ENCODE measurements at regions not wholly inside any gene's neighbourhood (a gene's known extent, or its start where the extent isn't known, plus 50 kb on each side); places are given as distances from the start of the nearest gene placed in this dataset.
"Not testable (repeated sequence)": the region's sequence is repeated elsewhere in the genome, so short reads cannot be mapped to it uniquely, and the experiment has no call there.

DNA sequence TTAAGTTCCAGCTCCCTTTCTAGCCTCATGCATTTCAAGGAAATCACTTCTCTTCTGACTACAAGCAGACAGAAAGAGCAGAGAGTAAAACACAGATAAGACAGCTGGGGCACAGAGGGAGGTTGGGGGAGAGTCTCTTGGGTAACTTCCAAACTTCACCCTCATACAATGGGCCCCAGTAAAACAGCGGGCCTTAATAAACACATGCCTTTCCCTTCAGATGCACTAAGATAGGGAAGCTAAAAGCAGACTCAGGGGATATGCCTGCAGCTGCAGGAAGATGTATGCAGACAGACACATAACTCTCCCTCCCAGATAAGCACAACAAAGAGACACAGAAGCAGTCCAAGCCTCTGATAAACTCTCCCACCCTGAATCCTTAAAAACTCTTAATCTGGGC, 717.4 kb upstream of the PCDH15 start:
- H3K4me3 Mint-ChIP-seq; POLR2A ChIA-PET; H3K27ac Mint-ChIP-seq; CTCF ChIA-PET; H3K4me1 Mint-ChIP-seq (ENCODE audit: low read depth); H3K27me3 Mint-ChIP-seq (ENCODE audit: low read depth); DNase-seq; H3K36me3 Mint-ChIP-seq (ENCODE audit: low read depth); ATAC-seq; H3K9me3 Mint-ChIP-seq (ENCODE audit: insufficient read depth): not testable (repeated sequence)

DNA sequence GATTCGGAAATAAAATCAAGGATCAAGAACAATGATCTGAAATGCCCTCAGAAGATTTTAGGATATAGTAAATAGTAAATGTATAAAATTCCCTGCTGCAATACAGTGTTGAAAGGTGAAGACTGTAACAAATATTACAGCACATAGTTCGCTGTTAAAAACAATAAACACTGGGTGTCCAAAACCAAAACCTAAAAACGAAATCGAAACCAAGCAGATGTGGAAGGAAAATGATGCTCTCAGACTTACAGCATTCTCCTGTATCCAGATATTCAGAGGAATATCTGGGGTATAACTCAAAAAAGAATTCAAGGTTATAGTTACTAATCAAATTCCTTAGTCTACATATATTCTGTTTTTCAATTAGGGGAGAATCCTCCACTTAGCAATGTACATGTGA, 708.1 kb upstream of the PCDH15 start:
- H3K36me3 Mint-ChIP-seq (ENCODE audit: low read depth): no peaks in the 10 kb centered on the region
- no peak overlapping the region for H3K27ac Mint-ChIP-seq
- no peak for DNase-seq
- H3K9me3 Mint-ChIP-seq (ENCODE audit: insufficient read depth): peaks cover 11% of the 10 kb centered on the region
- ChIA-PET CTCF (no interaction called here), POLR2A (no interaction called here)
- no peak for ATAC-seq
- no peaks in the 10 kb centered on the region for H3K27me3 Mint-ChIP-seq (ENCODE audit: low read depth)
- H3K4me3 Mint-ChIP-seq: no peak overlapping the region
- no peaks in the 10 kb centered on the region for H3K4me1 Mint-ChIP-seq (ENCODE audit: low read depth)

DNA sequence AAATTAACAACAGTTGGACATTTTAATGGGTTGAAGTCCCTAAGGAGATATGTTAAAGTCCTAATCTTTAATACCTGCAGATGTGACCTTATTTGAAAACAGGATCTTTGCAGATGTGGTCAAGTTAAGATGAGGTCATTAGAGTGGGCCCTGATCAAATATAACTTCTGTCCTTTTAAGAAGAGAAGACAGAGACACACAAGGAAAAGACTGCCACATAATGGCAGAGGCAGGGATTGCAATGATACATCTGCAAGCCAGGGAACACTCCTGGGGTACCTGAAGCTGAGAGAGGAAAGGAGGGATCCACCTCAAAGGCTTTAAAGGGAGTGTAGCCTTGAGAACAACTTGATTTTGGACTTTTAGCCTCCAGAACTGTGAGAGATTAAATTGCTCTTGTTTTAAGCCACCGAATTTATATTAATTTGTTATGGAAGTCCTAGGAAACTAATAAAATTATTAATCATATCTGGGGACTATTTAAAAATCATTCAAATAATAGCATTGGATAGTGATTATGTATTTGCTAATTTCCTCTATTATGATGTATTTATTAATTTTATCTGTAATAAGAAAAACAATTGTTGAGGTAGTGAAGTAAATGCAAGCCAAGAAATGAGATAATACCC, 700.0 kb upstream of the PCDH15 start:
- ATAC-seq (no peak), DNase-seq (no peak)
- ChIA-PET CTCF (no interaction called here), POLR2A (no interaction called here)
- Mint-ChIP-seq H3K36me3 (ENCODE audit: low read depth) (no peaks in the 10 kb centered on the region), H3K27me3 (ENCODE audit: low read depth) (no peaks in the 10 kb centered on the region), H3K4me3 (no peak overlapping the region), H3K4me1 (ENCODE audit: low read depth) (no peaks in the 10 kb centered on the region), H3K27ac (no peak overlapping the region), H3K9me3 (ENCODE audit: insufficient read depth) (peaks cover 8% of the 10 kb centered on the region)

DNA sequence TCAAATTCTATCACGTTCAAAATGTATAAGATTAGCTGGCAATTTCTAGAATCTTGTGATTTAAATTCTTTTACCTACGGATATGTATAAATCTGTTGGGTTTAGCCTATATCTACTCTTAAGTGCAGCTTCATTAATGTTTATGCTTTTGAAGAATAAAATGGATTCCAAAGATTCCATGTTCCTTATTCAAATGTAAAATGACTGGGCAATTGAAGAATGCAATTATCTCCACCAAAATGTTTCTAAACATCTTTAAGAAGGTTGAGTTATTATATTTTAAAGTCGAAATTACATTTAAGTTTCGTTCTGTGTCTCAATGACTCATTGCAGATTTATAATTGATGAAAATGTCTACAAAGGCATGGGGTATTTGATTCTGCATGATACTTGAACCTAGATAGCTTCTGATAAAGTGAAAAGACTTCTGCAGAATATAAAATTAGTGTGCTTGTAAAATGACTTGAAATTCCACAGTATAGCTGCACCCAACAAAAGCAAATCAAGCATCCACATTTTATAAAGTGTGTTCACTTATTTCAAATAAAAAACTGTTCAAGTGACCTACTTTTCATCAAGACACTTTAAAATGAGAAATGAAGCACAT, 697.0 kb upstream of the PCDH15 start:
- CTCF ChIA-PET: no interaction called here
- no peaks in the 10 kb centered on the region for H3K4me1 Mint-ChIP-seq (ENCODE audit: low read depth)
- DNase-seq (no peak), ATAC-seq (no peak)
- no peak overlapping the region for H3K4me3 Mint-ChIP-seq
- H3K27ac Mint-ChIP-seq: no peak overlapping the region
- no peaks in the 10 kb centered on the region for H3K27me3 Mint-ChIP-seq (ENCODE audit: low read depth)
- peaks cover 3% of the 10 kb centered on the region for H3K9me3 Mint-ChIP-seq (ENCODE audit: insufficient read depth)
- no peaks in the 10 kb centered on the region for H3K36me3 Mint-ChIP-seq (ENCODE audit: low read depth)
- POLR2A ChIA-PET: no interaction called here

DNA sequence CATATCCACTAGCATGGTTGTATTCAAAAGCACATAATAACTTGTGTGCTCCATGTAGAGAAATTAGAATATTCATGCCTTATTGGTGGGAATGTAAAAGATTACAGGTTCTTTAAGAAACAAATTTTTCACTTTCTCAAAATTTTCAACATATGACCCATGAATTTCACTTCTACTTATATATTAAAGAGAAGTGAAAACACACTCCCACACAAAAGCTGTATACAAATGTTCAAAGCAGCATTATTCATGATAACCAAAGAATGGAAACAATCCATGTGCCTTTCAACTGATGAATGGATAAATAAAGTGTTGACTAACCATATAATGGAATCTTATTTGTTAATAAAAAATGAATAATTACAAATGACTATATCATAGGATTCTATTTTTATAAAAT, 694.5 kb upstream of the PCDH15 start:
- no peaks in the 10 kb centered on the region for H3K4me1 Mint-ChIP-seq (ENCODE audit: low read depth)
- no peak overlapping the region for H3K4me3 Mint-ChIP-seq
- DNase-seq (no peak), ATAC-seq (no peak)
- H3K9me3 Mint-ChIP-seq (ENCODE audit: insufficient read depth): peaks cover 9% of the 10 kb centered on the region
- H3K27ac Mint-ChIP-seq: no peak overlapping the region
- CTCF ChIA-PET: no interaction called here
- H3K36me3 Mint-ChIP-seq (ENCODE audit: low read depth): no peaks in the 10 kb centered on the region
- H3K27me3 Mint-ChIP-seq (ENCODE audit: low read depth): no peaks in the 10 kb centered on the region
- POLR2A ChIA-PET: no interaction called here

DNA sequence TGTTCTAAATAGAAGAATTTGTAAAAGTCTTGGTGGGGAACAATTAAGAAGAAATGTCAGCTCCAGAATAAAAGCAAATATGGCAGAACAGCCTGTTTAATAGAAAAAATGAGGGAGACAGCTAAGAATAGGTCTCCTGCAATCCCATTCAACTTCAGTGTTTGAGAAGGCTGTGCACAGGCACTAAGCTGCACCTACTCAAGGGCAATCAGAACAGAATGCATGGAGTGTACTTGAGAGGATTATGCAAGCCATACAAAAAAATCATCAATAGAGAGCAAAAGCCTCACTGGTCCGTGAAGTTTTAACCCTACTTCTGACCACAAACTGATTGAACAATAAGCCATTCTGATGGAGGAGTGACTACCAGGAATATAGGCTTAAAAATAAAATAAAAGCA, 690.7 kb upstream of the PCDH15 start:
- no peak overlapping the region for H3K4me3 Mint-ChIP-seq
- H3K27ac Mint-ChIP-seq: no peak overlapping the region
- DNase-seq (no peak), ATAC-seq (no peak)
- H3K9me3 Mint-ChIP-seq (ENCODE audit: insufficient read depth): peaks cover 9% of the 10 kb centered on the region
- no peaks in the 10 kb centered on the region for H3K36me3 Mint-ChIP-seq (ENCODE audit: low read depth)
- ChIA-PET POLR2A (no interaction called here), CTCF (no interaction called here)
- H3K27me3 Mint-ChIP-seq (ENCODE audit: low read depth): no peaks in the 10 kb centered on the region
- H3K4me1 Mint-ChIP-seq (ENCODE audit: low read depth): no peaks in the 10 kb centered on the region

DNA sequence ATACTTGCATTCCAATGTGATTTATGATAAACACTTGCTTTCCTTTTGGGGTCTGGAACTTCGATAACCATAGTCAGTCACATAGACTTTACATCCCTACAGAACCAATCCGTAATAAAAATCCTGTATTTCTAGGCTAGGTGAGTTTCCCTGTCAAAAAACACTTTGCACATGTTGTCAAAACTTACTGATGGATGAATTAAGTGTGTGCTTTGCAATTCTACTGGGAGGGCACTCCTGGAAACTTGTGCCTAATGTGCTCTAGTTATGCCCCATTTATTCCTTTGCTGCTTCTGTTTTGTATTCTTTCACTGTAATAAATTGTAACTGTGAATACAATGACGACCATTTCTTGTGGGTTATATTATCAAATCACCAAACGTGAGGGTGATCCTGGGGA, 684.8 kb upstream of the PCDH15 start:
- H3K4me1 Mint-ChIP-seq (ENCODE audit: low read depth): no peaks in the 10 kb centered on the region
- no peak overlapping the region for H3K27ac Mint-ChIP-seq
- ChIA-PET POLR2A (no interaction called here), CTCF (no interaction called here)
- ATAC-seq (no peak), DNase-seq (no peak)
- no peaks in the 10 kb centered on the region for H3K27me3 Mint-ChIP-seq (ENCODE audit: low read depth)
- no peak overlapping the region for H3K4me3 Mint-ChIP-seq
- no peaks in the 10 kb centered on the region for H3K36me3 Mint-ChIP-seq (ENCODE audit: low read depth)
- H3K9me3 Mint-ChIP-seq (ENCODE audit: insufficient read depth): peaks cover 11% of the 10 kb centered on the region

DNA sequence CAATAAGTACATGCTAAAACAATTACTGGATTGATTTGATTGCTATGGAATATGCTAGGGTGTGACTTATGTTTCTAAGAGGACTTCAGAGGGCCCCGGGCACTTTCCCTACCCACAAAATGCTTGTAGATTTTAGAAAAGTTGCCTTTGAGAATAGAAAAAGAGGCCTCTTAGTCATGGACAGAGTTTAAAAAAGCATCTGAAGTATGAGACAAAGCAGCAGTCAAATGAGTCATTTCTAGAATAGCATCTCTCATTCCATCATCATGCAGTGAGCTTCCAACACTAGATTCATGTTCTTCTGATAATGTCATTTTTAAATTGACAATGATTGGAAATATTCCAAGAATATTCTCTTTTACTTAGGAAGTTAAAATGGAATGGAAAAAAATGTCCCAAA, 675.1 kb upstream of the PCDH15 start:
- peaks cover 5% of the 10 kb centered on the region for H3K9me3 Mint-ChIP-seq (ENCODE audit: insufficient read depth)
- H3K27ac Mint-ChIP-seq: no peak overlapping the region
- ChIA-PET CTCF (no interaction called here), POLR2A (no interaction called here)
- H3K4me1 Mint-ChIP-seq (ENCODE audit: low read depth): no peaks in the 10 kb centered on the region
- DNase-seq (no peak), ATAC-seq (no peak)
- no peaks in the 10 kb centered on the region for H3K27me3 Mint-ChIP-seq (ENCODE audit: low read depth)
- no peaks in the 10 kb centered on the region for H3K36me3 Mint-ChIP-seq (ENCODE audit: low read depth)
- no peak overlapping the region for H3K4me3 Mint-ChIP-seq

DNA sequence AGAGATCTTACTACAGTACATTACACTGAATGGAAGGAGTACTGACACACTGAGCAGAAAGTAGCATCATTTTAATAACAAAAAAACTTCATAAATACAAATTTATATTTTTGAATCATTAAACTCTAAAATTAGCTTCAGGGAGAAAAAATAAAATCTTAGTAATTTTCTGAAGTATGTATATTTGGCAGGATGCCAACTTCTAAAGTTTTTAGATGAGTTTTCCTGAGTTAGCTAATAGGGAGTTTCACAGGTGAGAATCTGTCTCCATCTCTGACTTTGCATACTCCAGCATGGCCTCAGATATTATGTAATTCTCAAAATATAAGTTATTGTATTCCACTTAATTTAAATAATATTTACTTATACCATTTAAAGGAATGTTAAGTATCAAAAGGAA, 673.2 kb upstream of the PCDH15 start:
- Mint-ChIP-seq H3K4me3 (no peak overlapping the region), H3K9me3 (ENCODE audit: insufficient read depth) (peaks cover 5% of the 10 kb centered on the region), H3K27ac (no peak overlapping the region), H3K27me3 (ENCODE audit: low read depth) (no peaks in the 10 kb centered on the region), H3K36me3 (ENCODE audit: low read depth) (no peaks in the 10 kb centered on the region), H3K4me1 (ENCODE audit: low read depth) (no peaks in the 10 kb centered on the region)
- ChIA-PET POLR2A (no interaction called here), CTCF (no interaction called here)
- ATAC-seq (no peak), DNase-seq (no peak)

DNA sequence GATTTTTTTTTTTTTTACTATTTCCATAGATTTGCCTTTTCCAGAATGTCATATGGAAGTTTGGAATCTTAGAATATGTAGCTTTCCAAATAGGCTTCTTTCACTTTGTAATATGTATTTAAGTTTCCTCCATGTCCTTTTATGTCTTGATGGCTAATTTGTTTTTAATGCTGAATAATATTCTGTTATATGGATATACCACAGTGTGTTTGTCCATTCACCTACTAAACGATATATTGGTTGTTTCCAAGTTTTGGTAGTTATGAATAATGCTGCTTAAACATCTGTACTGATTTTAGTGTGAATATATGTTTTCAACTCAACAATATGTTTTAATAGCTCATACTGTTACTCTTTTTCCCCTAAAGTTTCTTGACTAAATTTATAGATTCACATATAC, 669.8 kb upstream of the PCDH15 start:
- Mint-ChIP-seq H3K36me3 (ENCODE audit: low read depth) (no peaks in the 10 kb centered on the region), H3K27me3 (ENCODE audit: low read depth) (no peaks in the 10 kb centered on the region), H3K9me3 (ENCODE audit: insufficient read depth) (peaks cover 9% of the 10 kb centered on the region), H3K27ac (no peak overlapping the region), H3K4me1 (ENCODE audit: low read depth) (no peaks in the 10 kb centered on the region), H3K4me3 (no peak overlapping the region)
- no peak for ATAC-seq
- no peak for DNase-seq
- CTCF ChIA-PET: no interaction called here
- POLR2A ChIA-PET: no interaction called here

DNA sequence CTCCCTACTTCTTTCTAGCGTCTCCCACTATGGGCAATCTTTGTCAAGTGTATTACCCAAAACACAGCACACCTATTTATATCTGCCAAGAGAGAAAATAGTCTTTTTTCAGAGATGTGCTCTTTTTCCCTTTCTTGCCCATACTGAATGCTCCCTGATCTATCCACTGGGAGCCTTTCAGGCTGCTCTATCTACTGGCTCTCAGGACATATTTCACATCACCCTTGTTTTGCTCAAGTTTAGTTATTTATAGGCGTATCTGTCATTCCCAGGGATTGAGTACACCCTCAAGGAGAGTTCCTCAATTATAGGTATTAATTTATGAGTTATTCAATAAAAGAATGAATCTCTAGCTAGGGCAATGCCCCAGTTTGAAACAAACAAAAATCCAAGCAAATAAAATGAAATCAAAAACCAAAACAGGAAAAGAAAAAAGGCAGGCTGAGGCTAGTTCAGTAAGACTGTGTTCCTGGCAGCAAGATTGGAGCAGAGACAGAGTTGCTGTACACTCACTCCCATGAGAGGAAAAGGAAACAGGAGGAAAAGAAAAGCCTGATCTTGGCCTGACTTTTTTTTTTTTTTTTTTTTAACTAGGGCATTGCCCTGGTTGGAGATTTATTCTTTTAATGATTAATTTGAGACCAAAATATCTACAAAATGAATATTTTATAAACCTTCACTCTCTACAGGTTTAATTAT, 665.9 kb upstream of the PCDH15 start:
- no peak overlapping the region for H3K27ac Mint-ChIP-seq
- no peak overlapping the region for H3K4me3 Mint-ChIP-seq
- no peak for DNase-seq
- H3K27me3 Mint-ChIP-seq (ENCODE audit: low read depth): no peaks in the 10 kb centered on the region
- no peaks in the 10 kb centered on the region for H3K4me1 Mint-ChIP-seq (ENCODE audit: low read depth)
- ATAC-seq: no peak
- H3K9me3 Mint-ChIP-seq (ENCODE audit: insufficient read depth): peaks cover 11% of the 10 kb centered on the region
- CTCF ChIA-PET: no interaction called here
- POLR2A ChIA-PET: no interaction called here
- no peaks in the 10 kb centered on the region for H3K36me3 Mint-ChIP-seq (ENCODE audit: low read depth)

DNA sequence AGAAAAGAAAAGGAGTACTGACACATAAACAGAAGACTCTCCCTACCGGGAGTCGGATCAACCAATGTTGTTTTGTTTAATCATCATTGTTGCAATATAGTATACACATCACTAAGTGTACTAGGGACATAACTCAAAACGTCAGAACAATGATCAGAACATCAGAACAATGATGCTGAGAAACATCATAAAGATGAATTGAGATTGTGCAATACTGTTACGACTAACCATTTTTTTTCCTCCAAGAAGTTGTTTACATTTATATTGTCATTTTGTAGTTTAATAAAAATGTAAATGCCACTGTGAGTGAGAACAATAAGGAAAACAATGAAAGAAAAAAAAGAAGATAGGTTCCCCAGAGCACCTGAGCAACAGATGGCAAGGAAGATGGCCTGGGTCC, 663.1 kb upstream of the PCDH15 start:
- no peak for DNase-seq
- no peak overlapping the region for H3K27ac Mint-ChIP-seq
- H3K27me3 Mint-ChIP-seq (ENCODE audit: low read depth): no peaks in the 10 kb centered on the region
- ChIA-PET POLR2A (no interaction called here), CTCF (no interaction called here)
- no peak for ATAC-seq
- H3K36me3 Mint-ChIP-seq (ENCODE audit: low read depth): no peaks in the 10 kb centered on the region
- no peaks in the 10 kb centered on the region for H3K4me1 Mint-ChIP-seq (ENCODE audit: low read depth)
- H3K4me3 Mint-ChIP-seq: no peak overlapping the region
- H3K9me3 Mint-ChIP-seq (ENCODE audit: insufficient read depth): peaks cover 11% of the 10 kb centered on the region

DNA sequence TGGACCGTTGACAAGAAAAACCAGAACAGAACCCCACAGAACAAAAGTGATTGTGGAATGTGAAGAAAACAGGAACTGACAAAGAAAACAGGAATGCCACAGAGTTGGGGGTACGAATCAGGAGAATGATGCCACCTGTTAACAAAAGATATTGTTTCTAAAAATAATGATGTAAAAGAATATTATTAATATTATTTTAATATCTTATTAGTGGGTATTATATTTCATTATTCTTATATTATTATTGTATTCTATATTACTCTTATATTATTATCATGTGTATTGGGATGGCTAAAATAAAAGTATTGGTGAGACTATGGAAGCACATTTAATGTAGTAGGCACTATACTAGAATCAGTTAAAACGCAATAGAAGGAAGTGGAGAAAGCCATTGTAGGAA, 659.0 kb upstream of the PCDH15 start:
- Mint-ChIP-seq H3K4me1 (ENCODE audit: low read depth) (no peaks in the 10 kb centered on the region), H3K27ac (no peak overlapping the region), H3K36me3 (ENCODE audit: low read depth) (no peaks in the 10 kb centered on the region), H3K9me3 (ENCODE audit: insufficient read depth) (peaks cover 8% of the 10 kb centered on the region), H3K4me3 (no peak overlapping the region), H3K27me3 (ENCODE audit: low read depth) (no peaks in the 10 kb centered on the region)
- ChIA-PET CTCF (no interaction called here), POLR2A (no interaction called here)
- ATAC-seq: no peak
- DNase-seq: no peak

All from activated CD8-positive, alpha-beta T cell treated with anti-CD3 and anti-CD28 coated beads, Interleukin-2, amount 10 ng/mL, durations not matched to agents 7 days and 5 days (primary cell).